Suprapubic skin (tissue), 4 donors: ENCODE measurements at regions not wholly inside any gene's neighbourhood (a gene's known extent, or its start where the extent isn't known, plus 50 kb on each side); places are given as distances from the start of the nearest gene placed in this dataset.

Experiments used
- DNase-seq, 2 donors: peaks; one replicate each; pipeline ENCODE4 v3.0.0-alpha.2; 2019; ENCODE audit warnings: low spot score in 2 of 2
- H3K27ac ChIP-seq: fragments of 200-600 bp; sonication (generic); one replicate; pipeline ENCODE4 v1.5.1; 2019
- H3K27me3 ChIP-seq: fragments of 200-600 bp; sonication (generic); one replicate; pipeline ENCODE4 v1.5.1; 2019
- H3K36me3 ChIP-seq: fragments of 200-600 bp; sonication (generic); one replicate; pipeline ENCODE4 v1.5.1; 2019
- H3K4me1 ChIP-seq: fragments of 200-600 bp; sonication (generic); one replicate; pipeline ENCODE4 v1.5.1; 2019
- H3K4me3 ChIP-seq: fragments of 200-600 bp; sonication (generic); one replicate; pipeline ENCODE4 v1.5.1; 2019; ENCODE audit warnings: mild to moderate bottlenecking
- H3K9me3 ChIP-seq: fragments of 200-600 bp; sonication (generic); one replicate; pipeline ENCODE4 v1.5.1; 2019
- CTCF ChIP-seq, 2 donors: fragments of 200-600 bp in 1 of 2; fragments of 450-650 bp in 1 of 2; sonication (generic) in 1 of 2; IDR thresholded peaks; one replicate each; pipeline ENCODE4 v1.5.1; 2016 to 2019; ENCODE audit warnings: antibody characterized with exemption in 2 of 2, mild to moderate bottlenecking in 1 of 2, moderate library complexity in 1 of 2
- EP300 ChIP-seq: sonication (generic); formaldehyde crosslinking; IDR thresholded peaks from one replicate; pipeline ENCODE4 v1.6.1; 2017; ENCODE audit warnings: antibody characterized with exemption
- POLR2A ChIP-seq, 2 donors: fragments of 450-650 bp; IDR thresholded peaks; one replicate each; pipeline ENCODE4 v1.6.1; 2017; ENCODE audit warnings: antibody characterized with exemption in 2 of 2, mild to moderate bottlenecking in 2 of 2, moderate library complexity in 2 of 2
- POLR2AphosphoS5 ChIP-seq, 3 donors: sonication (generic); formaldehyde crosslinking; IDR thresholded peaks; one replicate each; pipeline ENCODE4 v1.6.1; 2017; ENCODE audit warnings: antibody characterized with exemption in 3 of 3
- WGBS: methylation state at CpG from one replicate; pipeline ENCODE4 v1.1.5; 2018; 5-methylcytosine and 5-hydroxymethylcytosine counted together

GRCh38 chr20:54714817-54715216, 239.4 kb downstream of the DOK5 start:
- Histone ChIP-seq H3K9me3 (no peaks in the 10 kb centered on the region), H3K36me3 (no peaks in the 10 kb centered on the region), H3K4me1 (no peaks in the 10 kb centered on the region), H3K4me3 (no peak overlapping the region), H3K27ac (no peak overlapping the region), H3K27me3 (peaks cover 5% of the 10 kb centered on the region)
- TF ChIP-seq POLR2A (IDR thresholded peaks at IDR 0.05): no peak
- no peak for TF ChIP-seq EP300
- no peak for TF ChIP-seq CTCF (IDR thresholded peaks at IDR 0.05)
- TF ChIP-seq POLR2AphosphoS5 (IDR thresholded peaks at IDR 0.05): no peak
- WGBS: 75% methylated on average over 3 of the region's 3 CpGs
- DNase-seq: no peak

DNA sequence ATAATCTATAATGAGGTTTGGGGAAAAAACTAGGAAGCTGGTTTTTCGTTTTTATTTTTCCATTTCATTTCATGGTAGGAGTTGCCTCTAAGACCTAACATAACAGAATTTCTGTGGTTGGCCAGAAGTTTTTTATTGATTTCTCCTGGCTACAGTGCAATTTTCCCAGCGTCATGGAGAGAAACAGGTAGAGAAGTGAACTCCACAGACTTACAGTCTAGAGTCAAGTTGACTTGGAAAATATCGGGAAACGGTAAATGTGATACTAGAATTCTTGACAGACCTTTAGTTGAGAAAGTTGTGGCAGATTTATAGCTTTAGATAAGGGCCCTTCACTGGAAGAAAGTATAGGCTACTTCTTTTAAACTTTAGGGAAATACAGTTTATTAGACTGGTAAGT, 238.3 kb downstream of the DOK5 start:
- DNase-seq: no peak
- Histone ChIP-seq H3K27ac (no peak overlapping the region), H3K36me3 (no peaks in the 10 kb centered on the region), H3K27me3 (peaks cover 5% of the 10 kb centered on the region), H3K4me3 (no peak overlapping the region), H3K9me3 (no peaks in the 10 kb centered on the region), H3K4me1 (no peaks in the 10 kb centered on the region)
- TF ChIP-seq EP300 (no peak), CTCF (IDR thresholded peaks at IDR 0.05) (no peak)
- WGBS: 80% methylated on average over 4 of the region's 4 CpGs

- no peaks in the 10 kb centered on the region for H3K36me3 ChIP-seq
- no peaks in the 10 kb centered on the region for H3K27me3 ChIP-seq
- 24% methylated on average over 4 of the region's 4 CpGs for WGBS
- no peaks in the 10 kb centered on the region for H3K9me3 ChIP-seq
- no peaks in the 10 kb centered on the region for H3K4me1 ChIP-seq
- TF ChIP-seq EP300 (no peak), CTCF (IDR thresholded peaks at IDR 0.05) (no peak), POLR2AphosphoS5 (IDR thresholded peaks at IDR 0.05) (no peak), POLR2A (IDR thresholded peaks at IDR 0.05) (no peak)
- H3K27ac ChIP-seq: no peak overlapping the region
- no peak for DNase-seq
- no peak overlapping the region for H3K4me3 ChIP-seq
These were observed 235.7 kb downstream of the DOK5 start for GRCh38 chr20:54711071-54711470.

GRCh38 chr20:54710341-54710740, 234.9 kb downstream of the DOK5 start:
- no peaks in the 10 kb centered on the region for H3K36me3 ChIP-seq
- no peaks in the 10 kb centered on the region for H3K4me1 ChIP-seq
- no peak for DNase-seq
- H3K27me3 ChIP-seq: no peaks in the 10 kb centered on the region
- H3K9me3 ChIP-seq: no peaks in the 10 kb centered on the region
- no peak overlapping the region for H3K27ac ChIP-seq
- TF ChIP-seq POLR2AphosphoS5 (IDR thresholded peaks at IDR 0.05) (no peak), CTCF (IDR thresholded peaks at IDR 0.05) (no peak), POLR2A (IDR thresholded peaks at IDR 0.05) (no peak), EP300 (no peak)
- 58% methylated on average over 2 of the region's 2 CpGs for WGBS
- H3K4me3 ChIP-seq: no peak overlapping the region

GRCh38 chr20:54708229-54708628, 232.8 kb downstream of the DOK5 start:
- H3K4me1 ChIP-seq: no peaks in the 10 kb centered on the region
- H3K27me3 ChIP-seq: no peaks in the 10 kb centered on the region
- no peak for TF ChIP-seq CTCF (IDR thresholded peaks at IDR 0.05)
- TF ChIP-seq POLR2A (IDR thresholded peaks at IDR 0.05): no peak
- TF ChIP-seq POLR2AphosphoS5 (IDR thresholded peaks at IDR 0.05): no peak
- no peak for TF ChIP-seq EP300
- no peaks in the 10 kb centered on the region for H3K9me3 ChIP-seq
- H3K36me3 ChIP-seq: no peaks in the 10 kb centered on the region
- H3K4me3 ChIP-seq: no peak overlapping the region
- no peak overlapping the region for H3K27ac ChIP-seq
- no peak for DNase-seq
